ENCODE measurements at regions not wholly inside any gene's neighbourhood (a gene's known extent, or its start where the extent isn't known, plus 50 kb on each side); places are given as distances from the start of the nearest gene placed in this dataset.
"Not testable (repeated sequence)": the region's sequence is repeated elsewhere in the genome, so short reads cannot be mapped to it uniquely, and the experiment has no call there.

GRCh38 chr6:849075-849506, 156.2 kb upstream of the EXOC2 start:
- DNase-seq (ENCODE audit: low read depth): no peak

GRCh38 chr6:845566-845965, 152.6 kb upstream of the EXOC2 start:
- no peak for DNase-seq (ENCODE audit: low read depth)

- DNase-seq (ENCODE audit: low read depth): no peak
Measured at GRCh38 chr6:845101-845500, 152.2 kb upstream of the EXOC2 start.

GRCh38 chr6:842141-842540, 149.2 kb upstream of the EXOC2 start:
- no peak for DNase-seq (ENCODE audit: low read depth)

- no peak for DNase-seq (ENCODE audit: low read depth)
Measured at GRCh38 chr6:841569-841968, 148.6 kb upstream of the EXOC2 start.

GRCh38 chr6:839201-839600, 146.3 kb upstream of the EXOC2 start:
- no peak for DNase-seq (ENCODE audit: low read depth)

GRCh38 chr6:837380-837779, 144.4 kb upstream of the EXOC2 start:
- no peak for DNase-seq (ENCODE audit: low read depth)

- DNase-seq (ENCODE audit: low read depth): no peak
Measured at GRCh38 chr6:836276-836853, 143.4 kb upstream of the EXOC2 start.

- no peak for DNase-seq (ENCODE audit: low read depth)
Measured at GRCh38 chr6:835476-836160, 142.7 kb upstream of the EXOC2 start.

- DNase-seq (ENCODE audit: low read depth): no peak
Measured at GRCh38 chr6:834866-835265, 141.9 kb upstream of the EXOC2 start.

GRCh38 chr6:834190-834589, 141.3 kb upstream of the EXOC2 start:
- DNase-seq (ENCODE audit: low read depth): no peak

- DNase-seq (ENCODE audit: low read depth): not testable (repeated sequence)
Measured at GRCh38 chr6:832804-833203, 139.9 kb upstream of the EXOC2 start.

GRCh38 chr6:830667-831327, 137.9 kb upstream of the EXOC2 start:
- no peak for DNase-seq (ENCODE audit: low read depth)

- DNase-seq (ENCODE audit: low read depth): no peak
Measured at GRCh38 chr6:829656-830055, 136.7 kb upstream of the EXOC2 start.

- no peak for DNase-seq (ENCODE audit: low read depth)
Measured at GRCh38 chr6:827431-827830, 134.5 kb upstream of the EXOC2 start.

- no peak for DNase-seq (ENCODE audit: low read depth)
Measured at GRCh38 chr6:819122-819521, 126.2 kb upstream of the EXOC2 start.

GRCh38 chr6:818196-818595, 125.3 kb upstream of the EXOC2 start:
- no peak for DNase-seq (ENCODE audit: low read depth)

- no peak for DNase-seq (ENCODE audit: low read depth)
Measured at GRCh38 chr6:816510-817084, 123.7 kb upstream of the EXOC2 start.

GRCh38 chr6:815348-815738, 122.4 kb upstream of the EXOC2 start:
- no peak for DNase-seq (ENCODE audit: low read depth)

- no peak for DNase-seq (ENCODE audit: low read depth)
Measured at GRCh38 chr6:814378-815347, 121.7 kb upstream of the EXOC2 start.

- no peak for DNase-seq (ENCODE audit: low read depth)
Measured at GRCh38 chr6:811831-812230, 118.9 kb upstream of the EXOC2 start.

- no peak for DNase-seq (ENCODE audit: low read depth)
Measured at GRCh38 chr6:811191-811590, 118.3 kb upstream of the EXOC2 start.

Measured in activated gamma-delta T cell treated with anti-CD3 and anti-CD28 coated beads, Interleukin-2, amount 50 U/mL, for 16 hours (primary cell).